Esophagus muscularis mucosa (tissue), 4 donors: ENCODE measurements at regions not wholly inside any gene's neighbourhood (a gene's known extent, or its start where the extent isn't known, plus 50 kb on each side); places are given as distances from the start of the nearest gene placed in this dataset.

ENCODE experiments used
- DNase-seq: peaks from one replicate; pipeline ENCODE4 v3.0.0-alpha.2; 2017; ENCODE audit errors: extremely low spot score
- H3K27ac ChIP-seq, 4 donors: fragments of 200-600 bp; sonication (generic); replicated peaks in 1 of 4; 1 replicate in 3 of 4; 2 replicates in 1 of 4; pipeline ENCODE4 v1.5.1; 2016 to 2019; ENCODE audit warnings: mild to moderate bottlenecking in 1 of 4
- H3K27me3 ChIP-seq, 4 donors: fragments of 200-600 bp; sonication (generic); one replicate each; pipeline versions ENCODE4 v1.5.1 to v1.6.0; 2016 to 2019
- H3K36me3 ChIP-seq, 4 donors: fragments of 200-600 bp; sonication (generic); one replicate each; pipeline ENCODE4 v1.5.1; 2016 to 2019
- H3K4me1 ChIP-seq, 4 donors: fragments of 200-600 bp; sonication (generic); one replicate each; pipeline ENCODE4 v1.5.1; 2016 to 2019
- H3K4me3 ChIP-seq, 4 donors: fragments of 200-600 bp; sonication (generic); 1 replicate in 2 of 4; 2 replicates in 2 of 4; pipeline ENCODE4 v1.5.1; 2016 to 2019; ENCODE audit warnings: mild to moderate bottlenecking in 4 of 4, moderate library complexity in 1 of 4
- H3K9me3 ChIP-seq, 4 donors: fragments of 200-600 bp; sonication (generic); 1 replicate in 3 of 4; 2 replicates in 1 of 4; pipeline ENCODE4 v1.5.1; 2016 to 2019
- EP300 ChIP-seq: sonication (generic); formaldehyde crosslinking; IDR thresholded peaks from one replicate; pipeline ENCODE4 v1.6.1; 2017; ENCODE audit warnings: antibody characterized with exemption
- POLR2A ChIP-seq: fragments of 450-650 bp; IDR thresholded peaks from one replicate; pipeline ENCODE4 v1.6.1; 2017; ENCODE audit warnings: antibody characterized with exemption, moderate library complexity, mild to moderate bottlenecking, low read depth
- POLR2AphosphoS5 ChIP-seq, 2 donors: sonication (generic); formaldehyde crosslinking; IDR thresholded peaks; one replicate each; pipeline ENCODE4 v1.6.1; 2017; ENCODE audit warnings: antibody characterized with exemption in 2 of 2
- WGBS: methylation state at CpG from one replicate; pipeline ENCODE4 v1.1.5; 2018; 5-methylcytosine and 5-hydroxymethylcytosine counted together
- intact Hi-C: fragments of 100-400 bp; cut with DNase I; formaldehyde crosslinking; loops from one replicate; pipeline ENCODE4 v1.15.1; 2023
- TF ChIP-seq, protein P1 (sequence below), 3 experiments: fragments of 200-600 bp in 2 of 3; fragments of 450-650 bp in 1 of 3; sonication (generic) in 2 of 3; IDR thresholded peaks; one replicate each; pipeline ENCODE4 v1.5.1; 2017 to 2019; ENCODE audit warnings: antibody characterized with exemption in 3 of 3, mild to moderate bottlenecking in 2 of 3, moderate library complexity in 1 of 3

DNA sequence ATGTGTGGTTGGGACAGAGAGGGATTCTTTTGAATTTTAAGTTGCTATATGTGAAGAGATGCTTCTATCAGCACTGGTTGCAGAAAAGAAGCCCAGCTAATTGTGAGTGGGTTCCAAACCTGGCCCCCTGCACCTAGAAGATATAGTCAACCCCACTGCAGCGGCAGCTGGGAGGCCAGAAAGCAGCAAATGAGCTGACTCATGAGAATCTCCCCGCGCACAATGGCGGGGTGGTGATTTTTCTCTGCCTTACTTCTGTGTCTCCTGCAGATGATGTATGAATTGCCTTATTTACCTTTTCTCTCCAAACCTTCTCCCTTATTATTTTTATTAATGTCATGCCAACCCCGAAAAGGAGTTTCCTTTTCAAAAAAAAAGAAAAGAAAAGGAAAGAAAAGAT is 89.7 kb downstream of the MAF start:
- no peak overlapping the region for H3K27ac ChIP-seq
- intact Hi-C loops, result no loop called here

DNA sequence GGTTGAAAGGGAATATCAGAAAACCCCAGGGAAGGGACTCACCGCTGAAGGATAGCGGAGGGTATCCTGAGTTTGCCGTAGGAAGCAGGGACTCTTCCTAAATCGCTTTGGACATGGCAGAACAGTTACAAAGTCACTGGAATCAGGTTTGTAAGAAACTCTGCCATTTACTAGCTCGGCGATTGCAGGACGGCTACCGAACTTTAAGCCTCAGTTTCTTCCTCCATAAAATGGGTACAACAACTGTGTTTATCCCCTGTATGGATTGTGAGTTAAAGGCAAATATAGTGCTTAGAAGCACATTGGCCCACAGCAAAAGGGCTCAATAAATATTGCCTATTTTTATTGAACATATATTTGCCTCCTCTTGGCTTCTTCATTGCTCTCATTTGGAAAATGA is 90.6 kb downstream of the MAF start:
- Histone ChIP-seq H3K4me1 (peaks cover 0 to 4% (median 0%) of the 10 kb centered on the region in 4 donors), H3K9me3 (no peaks in the 10 kb centered on the region), H3K27me3 (peaks cover 0 to 9% (median 1%) of the 10 kb centered on the region in 4 donors), H3K27ac (no peak overlapping the region), H3K4me3 (no peak overlapping the region), H3K36me3 (no peaks in the 10 kb centered on the region)
- intact Hi-C loops, result no loop called here
- TF ChIP-seq POLR2AphosphoS5 (IDR thresholded peaks at IDR 0.05) (no peak), EP300 (no peak), POLR2A (no peak)
- TF ChIP-seq, protein P1, sequence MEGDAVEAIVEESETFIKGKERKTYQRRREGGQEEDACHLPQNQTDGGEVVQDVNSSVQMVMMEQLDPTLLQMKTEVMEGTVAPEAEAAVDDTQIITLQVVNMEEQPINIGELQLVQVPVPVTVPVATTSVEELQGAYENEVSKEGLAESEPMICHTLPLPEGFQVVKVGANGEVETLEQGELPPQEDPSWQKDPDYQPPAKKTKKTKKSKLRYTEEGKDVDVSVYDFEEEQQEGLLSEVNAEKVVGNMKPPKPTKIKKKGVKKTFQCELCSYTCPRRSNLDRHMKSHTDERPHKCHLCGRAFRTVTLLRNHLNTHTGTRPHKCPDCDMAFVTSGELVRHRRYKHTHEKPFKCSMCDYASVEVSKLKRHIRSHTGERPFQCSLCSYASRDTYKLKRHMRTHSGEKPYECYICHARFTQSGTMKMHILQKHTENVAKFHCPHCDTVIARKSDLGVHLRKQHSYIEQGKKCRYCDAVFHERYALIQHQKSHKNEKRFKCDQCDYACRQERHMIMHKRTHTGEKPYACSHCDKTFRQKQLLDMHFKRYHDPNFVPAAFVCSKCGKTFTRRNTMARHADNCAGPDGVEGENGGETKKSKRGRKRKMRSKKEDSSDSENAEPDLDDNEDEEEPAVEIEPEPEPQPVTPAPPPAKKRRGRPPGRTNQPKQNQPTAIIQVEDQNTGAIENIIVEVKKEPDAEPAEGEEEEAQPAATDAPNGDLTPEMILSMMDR (IDR thresholded peaks at IDR 0.05), result no peak
- 90% methylated on average over 8 of the region's 8 CpGs for WGBS
- no peak for DNase-seq

More for the DNA sequence above, 89.7 kb downstream of the MAF start:
- no peak for DNase-seq
- TF ChIP-seq POLR2A (no peak), EP300 (no peak), POLR2AphosphoS5 (IDR thresholded peaks at IDR 0.05) (no peak)
- TF ChIP-seq, protein P1 (IDR thresholded peaks at IDR 0.05), result no peak
- no peaks in the 10 kb centered on the region for H3K36me3 ChIP-seq
- H3K4me3 ChIP-seq, result no peak overlapping the region
- H3K27me3 ChIP-seq, result peaks cover 0 to 13% (median 1%) of the 10 kb centered on the region in 4 donors
- 91% methylated on average over 5 of the region's 5 CpGs for WGBS
- peaks cover 0 to 4% (median 0%) of the 10 kb centered on the region in 4 donors for H3K4me1 ChIP-seq
- H3K9me3 ChIP-seq, result no peaks in the 10 kb centered on the region

DNA sequence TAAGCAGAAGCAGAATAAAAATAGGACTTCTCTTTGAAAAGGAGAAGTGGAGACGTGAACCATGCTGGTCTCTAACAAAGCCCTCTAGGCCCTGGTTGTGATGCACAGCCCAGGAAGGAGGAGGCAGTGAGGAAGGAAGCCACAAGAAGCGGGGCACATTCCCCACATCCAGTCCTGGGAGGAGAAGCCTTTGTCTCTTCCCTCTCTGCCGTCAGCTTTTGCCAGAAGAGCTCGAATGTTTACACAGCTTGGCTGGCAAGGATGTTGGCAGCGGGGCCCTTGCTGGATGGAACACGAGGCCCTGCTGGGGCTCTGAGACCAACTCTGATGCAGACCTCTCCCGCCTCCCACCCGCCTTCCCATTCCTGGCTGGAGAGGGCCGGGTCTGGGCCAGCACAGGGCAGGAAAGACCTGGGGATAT is 91.3 kb downstream of the MAF start:
- Histone ChIP-seq H3K36me3 (no peaks in the 10 kb centered on the region), H3K27ac (peak overlapping the region in 1 of 4 donors; percentile 31), H3K4me1 (peaks cover 0 to 4% (median 0%) of the 10 kb centered on the region in 4 donors), H3K9me3 (no peaks in the 10 kb centered on the region), H3K4me3 (no peak overlapping the region), H3K27me3 (peaks cover 0 to 9% (median 1%) of the 10 kb centered on the region in 4 donors)
- DNase-seq, result no peak
- intact Hi-C loops, result no loop called here
- WGBS, result 73% methylated on average over 9 of the region's 9 CpGs
- peak in 1 of 2 donors; percentile 14 for TF ChIP-seq POLR2AphosphoS5 (IDR thresholded peaks at IDR 0.05)
- no peak for TF ChIP-seq EP300

DNA sequence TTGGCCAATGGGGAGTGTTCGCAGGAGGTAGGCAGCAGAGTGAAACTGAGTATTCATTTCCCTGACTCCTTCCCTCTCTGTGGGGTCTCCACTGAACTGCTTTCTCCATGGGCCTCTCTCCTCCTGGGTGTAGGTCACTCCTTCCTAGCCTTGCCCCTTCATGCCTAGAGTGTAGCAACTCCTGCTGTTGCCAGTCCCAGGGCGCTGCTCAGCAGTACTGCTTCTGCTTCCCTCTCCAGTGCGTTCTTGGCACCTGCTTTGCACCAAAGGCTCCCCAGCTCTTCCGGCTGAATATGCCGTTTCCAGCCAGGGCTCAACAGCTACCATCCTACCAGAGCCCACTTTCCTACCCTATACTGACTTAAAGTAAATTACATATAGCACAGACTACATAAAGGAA is 92.2 kb downstream of the MAF start:
- 79% methylated on average over 5 of the region's 5 CpGs for WGBS
- Histone ChIP-seq H3K4me1 (peaks cover 0 to 4% (median 0%) of the 10 kb centered on the region in 4 donors), H3K4me3 (no peak overlapping the region), H3K9me3 (no peaks in the 10 kb centered on the region), H3K27me3 (peaks cover 0 to 7% (median 0%) of the 10 kb centered on the region in 4 donors), H3K27ac (no peak overlapping the region), H3K36me3 (no peaks in the 10 kb centered on the region)
- intact Hi-C loops, result no loop called here
- no peak for DNase-seq
- no peak for TF ChIP-seq POLR2AphosphoS5 (IDR thresholded peaks at IDR 0.05)
- TF ChIP-seq POLR2A, result no peak
- no peak for TF ChIP-seq EP300
- TF ChIP-seq, protein P1 (IDR thresholded peaks at IDR 0.05), result no peak

DNA sequence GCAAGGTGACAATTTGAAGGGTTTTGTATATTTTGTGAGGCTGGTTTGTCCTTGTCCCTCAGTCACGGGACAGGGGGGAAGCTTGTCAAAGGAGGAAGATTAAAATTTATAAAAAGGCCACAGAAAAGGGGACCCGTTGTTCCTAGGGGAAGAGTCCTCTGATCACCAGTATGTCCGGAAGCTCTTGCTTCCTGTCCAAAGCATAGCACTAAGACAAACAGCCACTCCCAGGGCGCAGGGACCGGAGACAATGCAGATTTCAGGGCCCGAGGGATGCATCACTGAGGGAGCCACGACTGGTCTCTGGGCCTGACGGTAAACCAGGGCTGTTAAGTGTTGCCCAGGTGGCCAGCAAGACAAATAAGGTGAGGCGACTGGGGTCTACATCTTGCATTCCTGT is 95.2 kb downstream of the MAF start:
- Histone ChIP-seq H3K9me3 (no peaks in the 10 kb centered on the region), H3K27me3 (no peaks in the 10 kb centered on the region), H3K36me3 (no peaks in the 10 kb centered on the region), H3K27ac (peak overlapping the region in 1 of 4 donors; percentile 28), H3K4me3 (no peak overlapping the region), H3K4me1 (peaks cover 0 to 4% (median 0%) of the 10 kb centered on the region in 4 donors)
- TF ChIP-seq, protein P1 (IDR thresholded peaks at IDR 0.05), result no peak
- TF ChIP-seq POLR2A, result no peak
- no peak for TF ChIP-seq EP300
- no peak for TF ChIP-seq POLR2AphosphoS5 (IDR thresholded peaks at IDR 0.05)
- no peak for DNase-seq
- intact Hi-C loops, result no loop called here
- WGBS, result 72% methylated on average over 9 of the region's 9 CpGs
